HG03097 (cell line): ENCODE measurements at regions not wholly inside any gene's neighbourhood (a gene's known extent, or its start where the extent isn't known, plus 50 kb on each side); places are given as distances from the start of the nearest gene placed in this dataset.
"Not testable (repeated sequence)": the region's sequence is repeated elsewhere in the genome, so short reads cannot be mapped to it uniquely, and the experiment has no call there.

ENCODE experiments used
- ATAC-seq: cut with Tn5 transposase; IDR thresholded peaks from one replicate; pipeline ENCODE4 v1.9.1; 2021; ENCODE audit not compliant: unreplicated experiment, low FRiP score

DNA sequence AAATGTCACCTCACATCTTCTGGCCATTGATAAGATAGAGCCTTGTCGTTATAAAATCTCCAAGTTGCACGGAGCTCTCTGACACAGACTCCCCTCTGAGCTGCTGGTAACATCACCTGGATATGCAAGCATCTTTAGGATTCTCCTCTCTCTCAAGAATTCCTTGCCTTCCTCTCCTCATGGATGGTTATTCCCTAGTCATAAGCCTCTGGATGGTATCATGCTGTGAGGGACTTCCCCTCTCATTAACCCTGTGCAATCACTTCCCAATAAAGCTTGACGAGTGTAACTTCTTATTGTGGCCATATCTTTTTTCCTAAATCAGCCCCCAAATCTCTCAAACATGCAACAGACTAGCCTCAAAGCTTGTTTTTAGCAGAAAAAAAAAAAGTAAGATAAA, 1057.0 kb upstream of the SLIT2 start:
- no peak for ATAC-seq

DNA sequence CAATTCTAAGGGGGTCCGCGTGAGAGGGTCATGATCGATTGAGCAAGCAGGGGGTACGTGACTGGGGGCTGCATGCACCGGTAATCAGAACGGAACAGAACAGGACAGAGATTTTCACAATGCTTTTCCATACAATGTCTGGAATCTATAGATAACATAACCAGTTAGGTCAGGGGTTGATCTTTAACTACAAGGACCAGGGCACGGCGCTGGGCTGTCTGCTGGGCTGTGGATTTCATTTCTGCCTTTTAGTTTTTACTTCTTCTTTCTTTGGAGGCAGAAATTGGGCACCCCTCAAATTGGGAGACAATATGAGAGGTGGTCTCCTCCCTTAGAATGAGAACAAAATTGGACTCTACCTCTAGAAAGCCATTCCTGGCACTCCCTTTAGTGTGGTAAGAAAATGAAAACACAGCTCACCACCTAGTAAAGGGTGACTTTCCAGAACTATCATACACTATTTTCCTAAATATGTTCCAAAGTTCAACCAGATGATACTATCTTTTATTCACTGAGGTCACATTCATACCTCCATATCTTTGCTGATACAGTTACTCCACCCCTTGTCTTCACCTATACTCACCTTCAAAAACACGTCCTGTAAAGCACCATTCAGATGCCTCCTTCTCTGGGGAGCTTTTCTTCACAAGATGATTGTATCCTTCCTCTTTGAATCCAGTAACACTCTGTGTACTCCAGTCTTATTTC, 1058.3 kb upstream of the SLIT2 start:
- no peak for ATAC-seq

DNA sequence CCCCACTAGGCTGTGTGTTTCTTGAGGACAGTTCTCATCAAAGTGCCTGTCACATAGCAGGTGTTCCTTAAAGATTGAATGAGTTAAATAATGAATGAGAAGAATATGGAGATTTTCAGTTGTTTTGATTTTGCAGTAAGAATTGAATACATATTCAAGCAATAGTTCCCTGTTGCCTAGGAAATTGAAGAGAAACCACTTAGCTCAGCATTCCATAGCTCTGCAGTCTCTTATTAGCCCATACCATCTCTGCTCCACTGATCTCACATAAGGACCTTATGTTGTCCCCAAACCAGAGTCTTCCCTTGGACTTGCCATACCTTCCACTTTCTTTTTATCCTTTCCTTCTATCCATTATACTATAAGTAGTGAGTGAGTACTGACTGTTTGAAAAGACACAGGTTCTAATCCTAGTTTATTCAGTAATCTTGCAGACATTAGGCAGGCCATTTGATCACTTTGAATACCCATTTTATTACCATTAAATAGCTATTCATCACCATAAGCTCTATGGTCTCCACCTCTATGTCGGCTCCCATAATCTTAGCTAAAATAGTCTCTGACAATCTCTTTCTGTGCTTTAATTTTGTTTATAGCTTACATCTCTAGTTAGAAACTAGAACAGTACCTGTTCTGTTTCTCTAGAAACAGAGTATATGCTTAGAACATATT, 1059.6 kb upstream of the SLIT2 start:
- ATAC-seq = no peak

DNA sequence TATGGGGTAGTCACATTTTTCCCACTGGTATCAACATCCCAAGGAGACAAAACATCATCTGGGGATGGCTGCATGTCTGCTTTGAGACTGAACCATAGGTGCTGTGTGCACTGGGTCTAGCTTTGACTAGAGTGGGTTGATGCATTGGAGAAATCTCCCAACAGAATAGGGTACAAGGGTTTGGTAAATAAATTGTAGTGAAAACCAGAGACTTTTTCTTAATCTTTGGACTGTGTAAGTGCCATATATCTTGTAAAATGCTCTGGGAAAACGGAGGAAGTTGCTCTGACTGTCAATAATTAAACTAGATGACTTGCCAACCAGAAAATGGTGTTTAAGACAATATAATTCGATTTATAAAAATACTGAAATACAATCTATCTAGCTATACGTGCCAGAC, 1064.0 kb upstream of the SLIT2 start:
- ATAC-seq = no peak

DNA sequence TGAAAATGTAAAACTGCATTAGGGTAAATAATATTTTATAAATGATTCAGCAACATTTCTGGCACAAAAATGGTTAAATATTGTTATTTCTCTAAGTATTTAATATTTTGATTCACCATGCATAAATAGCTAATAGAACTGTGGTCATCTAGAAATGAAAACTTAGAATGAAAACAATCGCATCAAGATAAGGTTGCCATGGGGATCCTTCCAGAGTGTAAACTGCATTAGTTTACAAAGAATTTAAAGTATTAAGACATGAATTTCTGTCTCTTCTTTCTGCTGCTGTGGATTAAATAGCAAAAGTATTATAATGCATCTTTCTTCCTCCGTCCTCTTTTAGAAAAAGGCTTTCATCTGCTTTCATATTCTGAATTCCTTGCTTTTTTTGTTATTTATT, 1064.6 kb upstream of the SLIT2 start:
- no peak for ATAC-seq

DNA sequence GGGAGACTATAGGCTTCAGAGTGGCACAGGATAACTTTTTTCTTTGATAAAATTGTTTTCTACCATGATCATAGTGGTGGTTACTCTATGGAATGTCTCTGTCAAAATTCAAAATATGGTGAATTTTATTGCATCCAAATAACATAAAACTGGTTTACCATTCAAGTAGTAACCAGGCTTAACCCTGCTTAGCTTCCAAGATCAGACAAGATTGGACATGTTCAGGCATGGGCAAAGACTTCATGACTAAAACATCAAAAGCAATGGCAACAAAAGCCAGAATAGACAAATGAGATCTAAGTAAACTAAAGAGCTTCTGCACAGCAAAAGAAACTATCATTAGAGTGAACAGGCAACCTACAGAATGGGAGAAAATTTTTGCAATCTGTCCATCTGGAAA, 1070.1 kb upstream of the SLIT2 start:
- not testable (repeated sequence) for ATAC-seq

DNA sequence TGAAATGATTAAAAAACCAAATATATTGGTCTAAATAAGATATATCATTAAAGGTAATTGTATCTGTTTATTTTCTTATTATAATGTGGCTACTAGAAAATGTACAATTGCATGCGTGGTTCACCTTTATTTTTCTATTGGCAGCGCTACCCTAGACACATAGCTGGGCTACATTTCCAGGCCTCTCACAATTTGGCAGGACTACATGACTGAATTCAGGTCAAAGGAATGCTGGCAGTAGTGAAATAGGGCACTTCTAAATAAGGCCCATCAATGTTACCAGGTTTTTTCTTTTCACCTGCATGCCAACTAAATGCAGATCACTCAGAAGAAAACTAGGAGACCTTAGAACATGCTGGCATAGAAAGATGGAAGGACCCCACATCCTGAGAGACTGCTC, 1072.9 kb upstream of the SLIT2 start:
- no peak for ATAC-seq

DNA sequence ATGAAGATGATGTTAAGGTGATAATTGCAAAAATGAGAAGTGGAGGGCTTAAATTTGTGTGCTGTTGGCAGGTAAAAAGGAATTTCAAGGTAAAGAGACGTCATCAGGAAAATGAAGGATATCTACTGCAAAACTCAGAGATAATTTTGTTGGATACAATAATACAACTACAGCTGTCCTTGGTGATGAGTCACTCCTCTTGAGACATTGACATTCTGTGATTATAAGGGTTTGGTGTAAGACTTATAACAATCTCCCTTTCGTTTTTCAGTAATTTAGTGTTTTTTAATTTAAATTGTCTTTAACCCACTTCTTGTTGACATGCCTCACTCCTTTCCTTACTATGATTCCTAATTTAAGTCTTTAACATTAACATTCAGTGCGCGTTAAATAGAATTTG, 1074.1 kb upstream of the SLIT2 start:
- no peak for ATAC-seq

DNA sequence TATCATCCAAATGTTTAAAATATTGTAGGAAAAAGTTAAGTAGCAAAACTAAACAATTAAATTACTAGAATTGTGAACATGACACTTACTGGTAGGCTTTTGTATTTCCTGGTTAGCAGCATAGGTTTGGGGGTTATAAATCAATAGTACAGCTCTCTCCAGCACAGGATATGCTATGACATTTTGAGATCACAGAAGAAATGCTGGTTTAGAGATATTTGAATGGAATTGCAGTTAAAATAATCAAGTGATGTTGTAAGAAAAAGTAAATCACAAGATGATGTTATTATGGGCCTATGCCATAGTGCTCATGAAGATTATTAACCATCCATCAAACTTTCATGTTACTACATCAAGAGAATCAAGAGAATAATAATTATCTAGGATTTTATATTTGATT, 1079.9 kb upstream of the SLIT2 start:
- no peak for ATAC-seq

DNA sequence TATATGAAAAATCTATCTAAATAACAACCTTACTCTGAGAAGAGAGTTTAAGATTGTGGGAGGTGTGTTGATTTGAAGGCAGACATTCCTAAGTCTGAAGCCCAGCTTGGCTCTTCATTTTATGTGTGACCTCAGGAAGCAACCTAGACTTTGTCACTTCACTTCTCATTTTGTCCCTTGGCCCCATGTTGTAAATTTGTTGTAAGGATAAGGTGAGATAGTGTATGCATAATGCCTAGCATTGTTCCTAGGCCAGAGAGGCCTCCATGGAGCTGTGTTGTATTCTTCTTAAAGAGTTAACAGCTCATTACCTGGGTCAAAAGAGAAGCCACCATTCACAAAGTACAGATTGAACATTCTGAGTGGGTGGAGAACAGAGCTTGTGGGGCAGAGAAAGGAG, 1084.4 kb upstream of the SLIT2 start:
- ATAC-seq = no peak

DNA sequence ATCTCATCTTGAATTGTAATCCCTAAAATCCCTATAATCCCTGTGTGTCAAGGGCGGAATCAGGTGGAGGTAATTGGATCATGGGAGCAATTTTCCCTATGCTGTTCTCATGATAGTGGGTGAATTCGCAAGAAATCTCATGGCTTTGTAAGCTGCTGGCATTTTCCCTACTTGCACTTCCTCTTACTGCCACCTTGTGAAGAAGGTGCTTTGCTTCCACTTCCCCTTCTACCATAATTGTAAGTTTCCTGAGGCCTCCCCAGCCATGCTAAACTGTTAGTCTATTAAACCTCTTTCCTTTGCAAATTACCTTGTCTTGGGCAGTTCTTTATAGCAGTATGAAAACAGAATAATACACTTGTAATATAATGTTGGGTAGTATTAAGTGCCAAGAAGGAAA, 1087.4 kb upstream of the SLIT2 start:
- ATAC-seq = no peak

DNA sequence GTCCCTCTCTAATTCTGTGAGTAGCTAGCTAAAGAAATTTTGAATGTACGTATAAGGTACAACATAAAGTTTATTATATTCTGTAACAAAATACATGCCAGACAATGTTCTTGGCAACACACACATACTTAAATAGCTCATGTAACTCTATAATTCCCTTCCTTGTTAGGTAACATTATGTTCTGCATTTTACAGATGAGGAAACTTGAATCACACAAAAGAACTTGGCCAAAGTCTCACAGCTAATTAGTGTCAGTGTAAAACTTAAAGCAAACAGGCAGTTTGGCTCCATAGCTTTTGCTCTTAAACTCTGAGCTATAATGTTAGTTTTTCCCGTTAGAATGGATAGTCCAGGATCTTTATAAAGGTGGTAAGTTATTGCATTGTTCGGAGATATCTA, 1091.8 kb upstream of the SLIT2 start:
- no peak for ATAC-seq

DNA sequence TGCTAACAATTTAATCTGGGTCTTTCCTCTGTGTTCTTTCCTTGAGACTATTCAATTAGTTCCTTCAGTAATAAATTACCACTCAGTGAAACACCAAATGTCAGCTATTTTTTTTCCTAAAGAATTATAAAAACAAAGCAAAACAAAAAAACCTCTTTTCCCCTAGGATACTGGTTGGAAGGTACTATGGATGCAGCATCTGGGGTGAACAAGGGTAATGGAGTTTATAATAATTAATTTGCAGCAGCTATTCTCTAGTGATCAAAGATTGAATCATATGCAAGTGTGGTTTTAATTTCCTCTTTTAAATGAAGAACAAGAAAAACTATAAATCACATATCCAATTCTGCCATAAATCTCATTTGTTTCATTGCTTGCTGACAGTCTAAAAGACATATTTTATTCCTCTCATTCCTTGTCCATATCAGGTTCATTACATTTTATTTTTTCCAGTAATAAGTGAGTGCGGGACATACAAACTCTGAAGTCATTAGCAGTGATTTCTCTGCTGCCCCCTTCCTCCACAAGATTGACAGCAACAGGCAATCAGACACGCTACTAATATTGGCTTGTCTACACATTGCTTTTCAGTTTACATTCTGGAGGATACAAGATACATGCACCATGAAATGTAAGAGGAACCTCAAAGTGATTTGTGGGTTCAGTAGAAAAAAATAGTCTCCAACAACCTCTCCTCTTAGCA, 1093.4 kb upstream of the SLIT2 start:
- no peak for ATAC-seq

DNA sequence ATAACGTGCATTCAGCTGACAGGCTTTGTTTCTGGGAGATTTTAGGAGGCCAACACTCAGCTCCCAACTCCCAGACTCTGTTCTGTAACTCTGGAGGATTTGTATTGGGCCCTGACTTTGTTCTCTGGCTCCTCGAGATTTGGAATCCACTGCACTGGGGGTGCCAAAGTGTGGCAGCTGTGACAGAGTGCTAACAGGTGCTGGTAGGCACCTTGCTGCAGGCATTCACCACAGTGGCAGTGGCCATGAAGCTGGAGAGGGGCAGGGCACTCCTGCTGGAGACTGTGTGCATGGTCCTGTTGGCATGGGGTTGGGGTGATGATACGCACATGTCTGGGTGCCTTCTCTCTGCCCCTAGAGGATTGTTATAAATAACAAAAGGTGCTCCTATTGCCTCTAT, 1094.9 kb upstream of the SLIT2 start:
- no peak for ATAC-seq

DNA sequence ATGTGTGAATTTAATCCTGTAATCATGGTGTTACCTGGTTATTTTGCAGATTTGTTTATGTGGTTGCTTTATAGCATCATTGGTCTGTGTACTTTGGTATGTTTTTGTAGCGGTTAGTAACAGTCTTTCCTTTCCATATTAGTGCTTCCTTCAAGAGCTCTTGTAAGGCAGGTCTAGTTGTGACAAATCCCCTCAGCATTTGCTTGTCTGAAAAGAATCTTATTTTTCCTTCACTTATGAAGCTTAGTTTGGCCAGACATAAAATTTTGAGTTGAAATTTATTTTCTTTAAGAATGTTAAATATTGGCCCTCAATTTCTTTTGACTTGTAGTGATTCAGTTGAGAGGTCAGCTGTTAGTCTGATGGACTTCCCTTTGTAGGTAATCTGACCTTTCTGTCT, 1096.1 kb upstream of the SLIT2 start:
- no peak for ATAC-seq

DNA sequence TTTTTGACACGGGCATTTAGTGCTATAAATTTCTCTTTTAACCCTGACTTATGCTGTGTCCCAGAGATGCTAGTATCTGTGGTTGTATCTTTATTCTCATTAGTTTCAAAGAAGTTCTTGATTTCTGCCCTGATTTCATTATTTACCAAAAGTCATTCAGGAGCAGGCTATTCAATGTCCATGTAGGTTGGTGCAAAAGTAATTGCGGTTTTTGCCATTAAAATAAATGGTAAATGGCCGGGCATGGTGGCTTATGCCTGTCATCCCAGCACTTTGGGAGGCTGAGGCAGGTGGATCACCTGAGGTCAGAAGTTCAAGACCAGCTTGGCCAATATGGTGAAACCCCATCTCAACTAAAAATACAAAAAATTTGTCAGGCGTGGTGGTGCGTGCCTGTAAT, 1097.4 kb upstream of the SLIT2 start:
- ATAC-seq = not testable (repeated sequence)

DNA sequence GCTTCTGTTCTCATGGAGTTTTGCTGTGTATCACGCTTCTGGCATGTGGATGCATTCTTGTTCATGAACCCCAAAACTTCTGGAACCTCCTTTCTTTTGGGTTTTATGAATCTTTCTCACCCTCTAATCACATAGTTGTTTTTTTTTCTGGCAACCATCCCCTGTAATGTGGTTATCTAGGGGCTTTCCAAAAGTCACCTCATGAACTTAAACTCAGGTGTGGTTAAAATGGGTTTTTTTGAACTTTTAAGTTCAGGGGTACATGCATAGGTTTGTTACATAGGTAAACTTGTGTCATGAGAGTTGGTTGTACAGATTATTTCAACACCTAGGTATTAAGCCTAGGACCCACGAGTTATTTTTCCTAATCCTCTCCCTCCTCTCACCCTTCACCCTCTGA, 1099.4 kb upstream of the SLIT2 start:
- no peak for ATAC-seq

DNA sequence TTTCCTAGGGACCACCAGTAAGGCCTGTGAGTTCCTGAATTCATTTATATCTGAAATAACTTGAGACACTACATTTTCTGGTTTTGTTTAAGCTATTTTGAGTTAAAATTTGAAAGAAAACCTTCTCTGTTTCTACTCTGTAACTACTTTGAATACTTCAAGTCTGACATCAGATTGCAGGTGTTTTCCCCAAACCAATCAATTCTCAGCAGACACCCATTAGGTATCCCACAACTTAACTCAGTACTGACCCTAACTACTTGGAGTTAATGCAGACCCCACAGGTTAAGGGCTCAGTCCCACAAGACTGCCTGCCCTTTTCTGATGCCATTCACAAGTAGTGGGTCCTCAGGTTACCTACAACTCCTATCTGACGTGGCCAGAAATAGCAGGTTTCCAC, 1100.0 kb upstream of the SLIT2 start:
- no peak for ATAC-seq

DNA sequence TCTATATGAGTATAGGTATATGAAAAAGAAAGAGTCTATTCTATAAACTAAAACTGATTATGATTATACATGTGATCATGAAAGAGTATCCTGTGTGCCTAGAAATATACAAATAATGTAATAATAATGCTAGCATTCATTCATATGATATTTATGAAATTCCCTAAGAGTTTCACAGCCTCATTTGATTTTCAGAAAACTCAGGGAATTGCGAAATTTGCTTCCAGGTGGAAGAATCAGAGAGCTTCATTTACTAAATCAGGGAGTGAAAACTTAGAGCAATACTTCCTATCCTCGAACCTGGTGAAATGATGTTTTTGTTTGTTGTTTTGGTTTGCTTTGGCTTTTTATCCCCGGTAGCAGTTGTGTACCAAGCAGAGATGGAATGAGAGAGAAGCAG, 1105.7 kb upstream of the SLIT2 start:
- ATAC-seq = no peak

DNA sequence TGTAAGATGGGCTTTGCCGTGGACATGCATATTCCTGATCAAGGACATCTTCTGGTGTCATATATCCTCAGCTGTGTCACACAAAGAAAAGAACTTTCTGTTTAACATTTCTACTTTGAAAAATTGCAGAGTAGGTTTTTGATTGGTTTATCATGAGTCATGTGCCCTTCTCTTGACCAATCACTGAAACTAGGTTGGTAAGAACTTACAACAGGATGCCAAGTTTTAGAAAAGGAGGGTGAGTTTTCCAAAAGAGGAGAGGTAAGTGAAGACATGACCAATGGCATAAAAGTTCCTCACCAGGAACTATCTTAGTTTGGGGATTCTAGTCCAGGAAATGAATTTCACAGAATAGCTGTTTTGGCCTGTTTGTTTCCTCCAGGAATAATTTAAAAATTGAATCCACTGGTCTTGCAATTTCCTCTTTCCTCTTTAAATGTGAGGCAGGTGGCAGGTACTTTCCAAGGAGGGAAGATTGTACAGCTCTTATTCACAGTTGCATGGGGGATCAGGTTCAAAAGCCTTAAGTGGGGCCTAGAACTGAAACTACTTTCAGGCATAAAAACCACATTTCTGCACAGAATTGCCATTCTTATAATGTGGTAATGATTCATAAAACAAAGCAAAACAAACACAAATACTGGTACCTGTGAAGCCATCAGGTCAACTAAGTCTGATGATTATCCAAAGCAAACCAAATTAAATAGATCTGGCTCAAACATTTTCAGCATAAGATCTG, 1114.5 kb upstream of the LCORL start:
- ATAC-seq = no peak

DNA sequence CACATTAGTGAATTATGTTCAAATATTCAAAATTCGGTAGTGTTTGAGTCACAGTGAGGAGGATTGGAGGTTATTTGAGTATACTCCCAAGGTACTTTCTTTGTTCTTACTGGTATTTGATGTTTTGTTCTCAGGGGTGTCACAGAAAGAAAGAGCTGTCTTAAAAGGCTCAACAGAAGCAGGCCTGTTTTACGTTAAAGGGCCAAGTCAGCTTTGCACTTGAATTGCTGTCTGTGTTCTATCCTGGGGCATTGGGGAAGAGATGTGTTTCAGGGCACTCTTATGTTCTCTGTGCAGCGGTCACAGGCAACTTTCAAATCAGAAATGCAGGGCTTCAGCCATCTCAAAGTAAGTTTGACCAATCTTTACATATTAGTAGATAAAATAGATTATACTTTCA, 1113.1 kb upstream of the LCORL start:
- no peak for ATAC-seq
